Neuron (in vitro differentiated cells): ENCODE measurements at regions not wholly inside any gene's neighbourhood (a gene's known extent, or its start where the extent isn't known, plus 50 kb on each side); places are given as distances from the start of the nearest gene placed in this dataset.

Source experiments
- H2AFZ ChIP-seq: one replicate; pipeline ENCODE4 v1.6.1; 2013; ENCODE audit warnings: low read depth, mild to moderate bottlenecking, inconsistent platforms, low read length, moderate library complexity
- H3K27me3 ChIP-seq: one replicate; pipeline ENCODE4 v1.6.1; 2013; ENCODE audit warnings: low read length; ENCODE audit not compliant: insufficient read depth
- H3K36me3 ChIP-seq: one replicate; pipeline ENCODE4 v1.6.1; 2013; ENCODE audit warnings: low read length; ENCODE audit not compliant: insufficient read depth
- H3K4me1 ChIP-seq: one replicate; pipeline ENCODE4 v1.6.1; 2013; ENCODE audit warnings: low read length; ENCODE audit not compliant: insufficient read depth
- H3K4me3 ChIP-seq: 2 replicates; pipeline ENCODE4 v1.5.1; 2013; ENCODE audit warnings: mild to moderate bottlenecking, low read length, moderate library complexity
- H3K9me3 ChIP-seq: one replicate; pipeline ENCODE4 v1.6.1; 2013; ENCODE audit warnings: low read length

DNA sequence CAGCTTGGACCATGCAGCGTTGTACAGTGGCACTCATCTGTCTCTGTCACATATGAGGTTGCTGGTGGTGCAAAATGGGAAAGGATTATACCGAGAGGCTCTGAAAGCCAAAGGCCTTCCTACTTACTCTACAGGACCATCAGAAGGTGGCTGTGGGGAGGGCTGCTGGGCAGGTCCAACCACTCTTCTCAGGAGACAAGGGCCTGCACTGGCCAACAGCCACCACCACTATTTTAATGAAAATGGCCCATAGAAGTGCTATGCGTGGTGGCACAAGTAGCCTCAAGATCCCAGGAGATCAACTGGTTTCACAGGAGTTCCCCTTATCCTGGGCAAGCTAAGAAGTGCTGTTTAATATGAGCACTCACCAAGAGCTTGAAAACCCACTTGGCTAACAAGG is 52.3 kb downstream of the MRPL57 start:
- no peak overlapping the region for H3K4me3 ChIP-seq
- H3K27me3 ChIP-seq = no peaks in the 10 kb centered on the region
- no peaks in the 10 kb centered on the region for H3K4me1 ChIP-seq
- H2AFZ ChIP-seq = no peak overlapping the region
- no peaks in the 10 kb centered on the region for H3K36me3 ChIP-seq
- no peaks in the 10 kb centered on the region for H3K9me3 ChIP-seq

DNA sequence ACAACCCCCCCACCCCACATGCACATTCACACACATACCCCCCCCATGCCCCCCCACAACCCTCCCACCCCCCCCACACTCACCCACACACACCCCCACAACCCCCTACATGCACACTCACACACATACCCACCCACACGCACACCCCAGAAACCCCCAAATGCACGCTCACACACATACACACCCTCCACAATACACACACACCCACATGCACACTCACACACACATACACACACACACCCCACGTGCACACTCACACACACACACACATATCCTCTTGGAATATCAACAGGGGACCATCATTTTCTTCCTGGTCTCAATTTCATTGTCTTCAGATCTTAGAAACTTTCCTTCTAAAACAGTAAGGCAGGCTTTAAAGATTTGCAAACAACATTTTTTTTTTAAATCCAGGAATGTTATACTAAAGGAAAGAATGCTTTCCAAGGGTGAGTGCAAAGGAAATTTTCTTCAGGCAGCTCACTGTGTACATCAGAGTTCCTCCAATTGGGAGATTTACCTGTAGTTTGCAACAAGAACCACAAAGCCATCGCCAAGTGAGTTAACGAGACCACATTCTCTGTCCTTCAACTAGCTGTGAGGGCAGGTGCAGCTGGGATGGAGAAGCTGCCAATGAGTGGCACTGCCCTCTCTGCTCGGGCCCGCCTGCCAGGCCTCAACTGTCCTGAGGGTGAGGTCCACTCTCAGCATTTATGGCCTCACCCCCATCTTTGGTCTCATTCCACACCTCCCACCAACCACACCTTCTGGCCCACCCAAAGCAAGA is 53.0 kb downstream of the MRPL57 start:
- Histone ChIP-seq H3K27me3 (no peaks in the 10 kb centered on the region), H2AFZ (no peak overlapping the region), H3K9me3 (no peaks in the 10 kb centered on the region), H3K36me3 (no peaks in the 10 kb centered on the region), H3K4me3 (no peak overlapping the region), H3K4me1 (no peaks in the 10 kb centered on the region)

DNA sequence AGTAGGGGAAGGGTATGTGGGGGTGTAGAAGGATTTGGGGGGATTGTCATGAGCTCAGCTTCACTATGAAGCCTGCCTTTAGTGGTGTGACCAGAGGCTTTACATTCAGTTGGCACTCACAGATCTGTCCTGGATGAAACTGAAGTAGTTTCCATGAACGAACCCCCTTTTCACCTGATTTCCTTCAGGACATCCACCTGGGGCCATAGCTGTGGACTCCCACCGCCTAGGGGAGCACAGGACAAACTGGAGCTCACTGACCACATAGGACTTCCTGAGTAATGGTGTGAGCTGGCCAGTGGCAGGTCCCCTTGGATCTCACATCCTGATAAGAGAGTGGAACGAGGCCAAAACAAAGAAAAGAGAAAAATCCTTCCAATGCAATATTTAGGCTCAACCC is 54.1 kb downstream of the MRPL57 start:
- Histone ChIP-seq H3K9me3 (no peaks in the 10 kb centered on the region), H3K27me3 (no peaks in the 10 kb centered on the region), H3K4me3 (no peak overlapping the region), H2AFZ (no peak overlapping the region), H3K4me1 (no peaks in the 10 kb centered on the region), H3K36me3 (no peaks in the 10 kb centered on the region)

- Histone ChIP-seq H3K27me3 (no peaks in the 10 kb centered on the region), H3K36me3 (no peaks in the 10 kb centered on the region), H2AFZ (no peak overlapping the region), H3K4me1 (no peaks in the 10 kb centered on the region), H3K9me3 (no peaks in the 10 kb centered on the region), H3K4me3 (no peak overlapping the region)
Measured at GRCh38 chr13:21231426-21231940, 55.0 kb downstream of the MRPL57 start.

DNA sequence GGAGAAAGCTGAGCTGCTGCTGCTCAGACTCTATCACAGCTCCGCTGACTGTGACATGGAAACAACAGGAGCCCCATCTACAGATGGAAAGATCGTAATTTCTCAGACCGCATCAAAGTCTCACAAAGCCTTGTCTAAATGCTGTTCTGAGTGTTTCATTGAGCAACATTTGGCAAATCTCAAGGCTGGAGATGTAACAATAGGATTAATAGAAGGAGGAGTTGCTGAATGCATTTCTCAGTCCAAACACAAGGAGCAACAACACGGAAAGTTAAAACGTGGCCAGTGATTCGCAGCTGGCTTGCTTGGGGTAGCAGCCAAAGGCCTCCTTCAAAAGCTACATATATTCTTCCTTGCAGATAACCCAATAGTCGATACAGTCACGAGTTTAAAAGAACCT is 55.7 kb downstream of the MRPL57 start:
- no peak overlapping the region for H2AFZ ChIP-seq
- H3K9me3 ChIP-seq = no peaks in the 10 kb centered on the region
- no peaks in the 10 kb centered on the region for H3K4me1 ChIP-seq
- H3K36me3 ChIP-seq = no peaks in the 10 kb centered on the region
- H3K27me3 ChIP-seq = no peaks in the 10 kb centered on the region
- H3K4me3 ChIP-seq = no peak overlapping the region

DNA sequence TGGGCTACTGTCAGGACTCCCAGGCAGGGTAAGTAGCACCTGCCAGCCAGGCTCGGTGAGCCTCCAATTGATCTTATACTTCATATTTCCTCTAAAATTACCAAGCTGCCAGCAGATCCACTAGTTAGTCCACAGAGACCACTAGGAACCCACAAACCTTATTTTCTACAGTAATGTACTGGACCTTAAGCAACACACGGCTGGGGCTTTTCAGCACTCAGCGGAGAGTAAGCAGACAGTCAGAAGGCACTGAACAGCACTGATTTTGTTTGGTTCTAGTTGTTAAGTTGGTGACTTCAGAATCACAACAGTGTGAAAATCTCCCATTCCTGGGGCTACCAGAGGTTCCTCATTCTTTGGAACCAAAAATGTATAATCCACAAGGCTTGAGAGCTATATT is 56.1 kb downstream of the MRPL57 start:
- Histone ChIP-seq H3K36me3 (no peaks in the 10 kb centered on the region), H3K27me3 (no peaks in the 10 kb centered on the region), H2AFZ (no peak overlapping the region), H3K4me1 (no peaks in the 10 kb centered on the region), H3K9me3 (no peaks in the 10 kb centered on the region), H3K4me3 (no peak overlapping the region)

DNA sequence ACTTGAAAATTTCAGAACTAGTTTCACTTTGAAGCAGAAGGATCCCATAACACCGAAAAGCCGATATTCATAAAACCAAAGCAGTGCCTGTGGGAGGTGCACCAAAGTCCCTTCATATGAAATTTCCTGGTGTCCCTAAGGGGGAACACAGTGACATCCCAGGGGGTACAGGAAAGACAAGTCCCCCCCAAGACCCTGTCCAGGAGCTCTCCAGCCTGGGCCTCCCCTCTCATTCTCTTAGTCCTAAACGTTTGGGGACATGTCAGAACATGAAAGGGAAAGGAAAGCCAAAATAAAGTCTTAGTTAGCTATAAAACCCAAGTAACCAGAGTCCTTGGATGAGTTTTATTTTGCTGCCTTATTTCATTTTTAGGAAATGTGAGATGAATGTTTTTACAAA is 56.6 kb downstream of the MRPL57 start:
- no peaks in the 10 kb centered on the region for H3K4me1 ChIP-seq
- H3K36me3 ChIP-seq = no peaks in the 10 kb centered on the region
- H3K4me3 ChIP-seq = no peak overlapping the region
- no peaks in the 10 kb centered on the region for H3K27me3 ChIP-seq
- H2AFZ ChIP-seq = no peak overlapping the region
- H3K9me3 ChIP-seq = no peaks in the 10 kb centered on the region

- Histone ChIP-seq H3K9me3 (no peaks in the 10 kb centered on the region), H3K27me3 (no peaks in the 10 kb centered on the region), H2AFZ (no peak overlapping the region), H3K36me3 (no peaks in the 10 kb centered on the region), H3K4me1 (no peaks in the 10 kb centered on the region), H3K4me3 (no peak overlapping the region)
Measured at GRCh38 chr13:21234526-21234925, 58.1 kb downstream of the MRPL57 start.

- Histone ChIP-seq H3K27me3 (no peaks in the 10 kb centered on the region), H3K9me3 (no peaks in the 10 kb centered on the region), H2AFZ (no peak overlapping the region), H3K4me3 (no peak overlapping the region), H3K4me1 (no peaks in the 10 kb centered on the region), H3K36me3 (no peaks in the 10 kb centered on the region)
Measured at GRCh38 chr13:21235174-21235573, 58.7 kb downstream of the MRPL57 start.

DNA sequence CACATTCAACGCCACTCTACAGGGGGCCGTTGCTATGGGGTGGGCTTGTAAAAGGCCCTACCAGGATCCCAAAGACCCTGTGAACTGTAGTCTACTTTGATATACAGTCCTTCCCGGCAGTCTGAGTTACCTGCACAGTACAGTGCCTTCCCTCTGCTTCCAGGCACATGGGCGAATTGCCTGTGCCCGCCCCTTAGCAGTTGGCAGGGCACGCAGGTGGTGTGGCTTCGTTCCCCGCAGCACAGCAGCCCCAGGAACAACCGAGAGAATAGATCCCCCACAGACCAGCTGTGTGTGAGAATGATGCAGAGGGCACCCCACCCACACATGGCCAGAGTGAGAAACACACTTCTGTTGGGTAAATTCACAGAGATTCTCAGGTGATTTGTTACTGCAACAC is 60.6 kb downstream of the MRPL57 start:
- H3K36me3 ChIP-seq = no peaks in the 10 kb centered on the region
- H3K27me3 ChIP-seq = no peaks in the 10 kb centered on the region
- no peak overlapping the region for H3K4me3 ChIP-seq

GRCh38 chr13:21238267-21238666 is 61.8 kb downstream of the MRPL57 start:
- H3K9me3 ChIP-seq = no peaks in the 10 kb centered on the region
- H3K27me3 ChIP-seq = no peaks in the 10 kb centered on the region
- no peak overlapping the region for H2AFZ ChIP-seq
- no peaks in the 10 kb centered on the region for H3K4me1 ChIP-seq
- H3K4me3 ChIP-seq = no peak overlapping the region
- H3K36me3 ChIP-seq = no peaks in the 10 kb centered on the region

More for the DNA sequence above, 60.6 kb downstream of the MRPL57 start:
- Histone ChIP-seq H3K9me3 (no peaks in the 10 kb centered on the region), H3K4me1 (no peaks in the 10 kb centered on the region), H2AFZ (no peak overlapping the region)

DNA sequence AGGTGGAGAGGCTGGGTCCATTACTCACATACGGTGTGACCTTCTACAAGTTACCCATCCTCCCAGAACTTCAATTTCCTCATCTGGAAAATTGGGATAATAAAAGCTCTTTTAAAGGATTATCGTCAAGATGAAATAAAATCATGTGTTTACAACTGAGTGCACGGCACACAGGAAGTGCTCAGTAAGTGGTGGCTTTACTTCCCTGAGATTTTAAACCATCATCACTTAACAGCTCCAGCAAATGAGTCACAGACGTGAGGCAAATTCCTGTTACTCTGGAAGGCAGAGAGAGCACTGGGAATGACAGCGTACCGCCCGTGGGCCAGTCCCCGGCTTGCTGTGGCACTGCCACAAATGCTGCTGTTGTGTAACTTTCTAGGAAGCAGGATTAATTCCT is 64.1 kb downstream of the MRPL57 start:
- Histone ChIP-seq H3K4me1 (no peaks in the 10 kb centered on the region), H2AFZ (no peak overlapping the region), H3K9me3 (no peaks in the 10 kb centered on the region), H3K4me3 (no peak overlapping the region), H3K27me3 (no peaks in the 10 kb centered on the region), H3K36me3 (no peaks in the 10 kb centered on the region)

GRCh38 chr13:21242236-21242635 is 65.8 kb downstream of the MRPL57 start:
- Histone ChIP-seq H3K4me1 (no peaks in the 10 kb centered on the region), H2AFZ (no peak overlapping the region), H3K27me3 (no peaks in the 10 kb centered on the region), H3K9me3 (no peaks in the 10 kb centered on the region), H3K36me3 (no peaks in the 10 kb centered on the region), H3K4me3 (no peak overlapping the region)
